Lower lobe of right lung (tissue), 2 donors: ENCODE measurements at regions not wholly inside any gene's neighbourhood (a gene's known extent, or its start where the extent isn't known, plus 50 kb on each side); places are given as distances from the start of the nearest gene placed in this dataset.

Experiments
- ATAC-seq, 2 donors: fragments of 200-7000 bp; cut with Tn5 transposase; one replicate each; pipeline ENCODE4 v1.9.1; 2020 to 2022; ENCODE audit warnings: mild to moderate bottlenecking in 2 of 2, moderate library complexity in 2 of 2
- DNase-seq: peaks from one replicate; pipeline ENCODE4 v3.0.0-alpha.2; 2020
- H3K27ac ChIP-seq: fragments of 200-600 bp; one replicate; pipeline ENCODE4 v1.8.0; 2022
- H3K27me3 ChIP-seq: fragments of 200-600 bp; one replicate; pipeline ENCODE4 v1.8.0; 2022; ENCODE audit warnings: low read depth
- H3K36me3 ChIP-seq: fragments of 200-600 bp; one replicate; pipeline ENCODE4 v1.8.0; 2022; ENCODE audit warnings: mild to moderate bottlenecking
- H3K4me1 ChIP-seq: fragments of 200-600 bp; one replicate; pipeline ENCODE4 v1.8.0; 2022
- H3K4me3 ChIP-seq: fragments of 200-600 bp; one replicate; pipeline ENCODE4 v1.8.0; 2022; ENCODE audit warnings: mild to moderate bottlenecking
- H3K9me3 ChIP-seq: fragments of 200-600 bp; one replicate; pipeline ENCODE4 v1.8.0; 2022
- intact Hi-C: fragments of 100-400 bp; cut with DNase I; formaldehyde crosslinking; loops from one replicate; pipeline ENCODE4 v1.11.0; 2022
- TF ChIP-seq, protein P1 (sequence below): fragments of 200-600 bp; IDR thresholded peaks from one replicate; pipeline ENCODE4 v1.8.0; 2022; ENCODE audit warnings: antibody characterized with exemption, mild to moderate bottlenecking
- donor health status: DM: no; HTN: yes; CAD: no; lungs with severe emphysema.

DNA sequence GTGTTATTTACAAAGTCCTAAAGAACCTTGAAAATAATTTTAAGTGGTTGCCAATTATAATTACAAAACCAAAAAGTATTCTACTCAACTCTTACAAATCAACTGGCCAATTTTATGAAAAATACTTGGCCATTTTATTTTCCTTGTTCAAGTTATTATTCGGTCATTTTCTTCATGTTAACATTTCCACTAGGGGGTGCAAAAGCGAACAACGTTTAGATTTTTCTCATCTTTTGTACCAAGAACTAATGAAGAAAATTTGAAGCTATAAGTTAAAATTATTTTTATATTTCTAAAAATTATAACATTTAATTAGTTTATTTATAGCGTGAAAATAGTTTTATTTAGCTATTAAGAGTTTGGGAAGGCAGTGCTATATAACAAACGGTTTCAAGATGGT, 1453.3 kb downstream of the MAT2B start:
- TF ChIP-seq, protein P1, sequence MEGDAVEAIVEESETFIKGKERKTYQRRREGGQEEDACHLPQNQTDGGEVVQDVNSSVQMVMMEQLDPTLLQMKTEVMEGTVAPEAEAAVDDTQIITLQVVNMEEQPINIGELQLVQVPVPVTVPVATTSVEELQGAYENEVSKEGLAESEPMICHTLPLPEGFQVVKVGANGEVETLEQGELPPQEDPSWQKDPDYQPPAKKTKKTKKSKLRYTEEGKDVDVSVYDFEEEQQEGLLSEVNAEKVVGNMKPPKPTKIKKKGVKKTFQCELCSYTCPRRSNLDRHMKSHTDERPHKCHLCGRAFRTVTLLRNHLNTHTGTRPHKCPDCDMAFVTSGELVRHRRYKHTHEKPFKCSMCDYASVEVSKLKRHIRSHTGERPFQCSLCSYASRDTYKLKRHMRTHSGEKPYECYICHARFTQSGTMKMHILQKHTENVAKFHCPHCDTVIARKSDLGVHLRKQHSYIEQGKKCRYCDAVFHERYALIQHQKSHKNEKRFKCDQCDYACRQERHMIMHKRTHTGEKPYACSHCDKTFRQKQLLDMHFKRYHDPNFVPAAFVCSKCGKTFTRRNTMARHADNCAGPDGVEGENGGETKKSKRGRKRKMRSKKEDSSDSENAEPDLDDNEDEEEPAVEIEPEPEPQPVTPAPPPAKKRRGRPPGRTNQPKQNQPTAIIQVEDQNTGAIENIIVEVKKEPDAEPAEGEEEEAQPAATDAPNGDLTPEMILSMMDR = no peak
- no peaks in the 10 kb centered on the region for H3K4me1 ChIP-seq
- DNase-seq (no peak), ATAC-seq (no peak)
- H3K27me3 ChIP-seq = no peaks in the 10 kb centered on the region
- no peaks in the 10 kb centered on the region for H3K36me3 ChIP-seq
- no peaks in the 10 kb centered on the region for H3K9me3 ChIP-seq
- H3K27ac ChIP-seq = no peak overlapping the region
- no peak overlapping the region for H3K4me3 ChIP-seq
- intact Hi-C loops = no loop called here

GRCh38 chr5:164959761-164960160, 1454.3 kb downstream of the MAT2B start:
- TF ChIP-seq, protein P1 = no peak

DNA sequence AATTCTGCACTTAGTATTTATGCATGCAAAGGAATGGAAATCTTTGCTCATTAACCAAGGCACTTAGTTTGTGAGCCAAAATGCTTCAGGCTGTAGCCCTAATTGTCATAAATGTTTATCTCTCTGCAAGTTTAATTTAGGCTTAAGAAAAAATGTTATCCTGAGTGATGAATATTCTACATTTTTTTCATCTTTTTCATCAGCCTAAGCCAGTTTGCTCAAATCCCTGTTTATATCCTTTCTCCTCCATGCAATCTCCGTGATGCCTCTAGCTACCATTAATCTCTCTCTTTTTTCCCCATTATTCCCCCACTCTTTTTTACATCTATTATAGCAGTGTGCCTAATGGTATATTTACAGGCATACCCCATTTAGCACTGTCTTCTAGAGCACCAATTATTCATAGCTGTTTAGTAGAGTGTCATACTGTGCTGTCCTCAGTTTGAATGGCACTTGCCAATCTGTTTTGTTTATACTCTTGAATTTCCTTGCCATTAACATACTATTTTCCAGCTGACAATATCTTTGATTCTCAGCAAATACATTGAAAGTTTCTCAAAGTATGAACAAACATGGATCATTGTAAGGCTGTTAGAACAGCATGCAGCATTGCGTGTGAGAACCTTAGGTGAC, 1457.0 kb downstream of the MAT2B start:
- no peaks in the 10 kb centered on the region for H3K9me3 ChIP-seq
- H3K36me3 ChIP-seq = no peaks in the 10 kb centered on the region
- H3K4me1 ChIP-seq = no peaks in the 10 kb centered on the region
- ATAC-seq = no peak
- H3K27me3 ChIP-seq = no peaks in the 10 kb centered on the region
- intact Hi-C loops = no loop called here
- no peak for DNase-seq
- H3K4me3 ChIP-seq = no peak overlapping the region
- TF ChIP-seq, protein P1 = no peak
- no peak overlapping the region for H3K27ac ChIP-seq

More at GRCh38 chr5:164959761-164960160, 1454.3 kb downstream of the MAT2B start:
- Histone ChIP-seq H3K4me1 (no peaks in the 10 kb centered on the region), H3K27ac (no peak overlapping the region), H3K36me3 (no peaks in the 10 kb centered on the region), H3K27me3 (no peaks in the 10 kb centered on the region), H3K4me3 (no peak overlapping the region), H3K9me3 (no peaks in the 10 kb centered on the region)
- intact Hi-C loops = no loop called here
- ATAC-seq (no peak), DNase-seq (no peak)

DNA sequence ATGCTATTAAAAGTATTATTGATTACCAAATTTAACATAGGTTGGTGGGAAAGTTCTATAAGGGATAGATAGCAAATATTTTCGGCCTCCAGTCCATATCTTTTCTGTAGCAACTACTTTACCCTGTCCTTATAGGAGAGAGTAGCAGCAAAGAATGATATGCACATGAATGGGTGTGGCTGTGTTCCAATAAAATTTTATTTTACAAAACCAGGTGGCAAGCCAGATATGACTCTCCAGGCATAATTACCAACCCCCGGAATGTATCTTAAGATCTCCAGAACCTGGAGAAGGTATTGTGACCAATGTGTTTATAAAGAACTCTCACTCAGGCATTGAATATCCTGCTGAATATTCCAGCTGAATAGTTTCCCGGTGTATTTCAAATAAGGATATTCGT, 1461.2 kb downstream of the MAT2B start:
- Histone ChIP-seq H3K9me3 (no peaks in the 10 kb centered on the region), H3K4me1 (no peaks in the 10 kb centered on the region), H3K27ac (no peak overlapping the region), H3K27me3 (no peaks in the 10 kb centered on the region), H3K4me3 (no peak overlapping the region), H3K36me3 (no peaks in the 10 kb centered on the region)
- DNase-seq (no peak), ATAC-seq (no peak)
- intact Hi-C loops = no loop called here
- TF ChIP-seq, protein P1 = no peak

- ATAC-seq (no peak), DNase-seq (no peak)
- Histone ChIP-seq H3K36me3 (no peaks in the 10 kb centered on the region), H3K27me3 (no peaks in the 10 kb centered on the region), H3K4me1 (no peaks in the 10 kb centered on the region), H3K4me3 (no peak overlapping the region), H3K9me3 (no peaks in the 10 kb centered on the region), H3K27ac (no peak overlapping the region)
- TF ChIP-seq, protein P1 = no peak
- intact Hi-C loops = no loop called here
These were observed 1461.9 kb downstream of the MAT2B start for GRCh38 chr5:164967354-164967753.
